A673 (cell line): ENCODE measurements at regions not wholly inside any gene's neighbourhood (a gene's known extent, or its start where the extent isn't known, plus 50 kb on each side); places are given as distances from the start of the nearest gene placed in this dataset.

ENCODE experiments used
- CTCF ChIP-seq: fragments of 300-800, 200-600 bp; sonication (generic); conservative IDR thresholded peaks from 2 replicates; pipeline ENCODE4 v1.5.1; 2017; ENCODE audit warnings: low read depth, mild to moderate bottlenecking, antibody characterized with exemption, low read length, moderate library complexity, mixed read lengths
- EZH2 ChIP-seq: fragments of 200-600 bp; sonication (generic); IDR thresholded peaks from 2 replicates; pipeline ENCODE4 v1.6.1; 2017; ENCODE audit warnings: borderline replicate concordance, low read depth, mild to moderate bottlenecking, mixed read lengths, antibody characterized with exemption, low read length; ENCODE audit not compliant: poor library complexity, severe bottlenecking

- TF ChIP-seq EZH2 (no peak), CTCF (no peak)
Observed at GRCh38 chr2:238638100-238638981, 209.5 kb upstream of the TWIST2 start.
